CD14-positive monocyte (primary cell): ENCODE measurements at regions not wholly inside any gene's neighbourhood (a gene's known extent, or its start where the extent isn't known, plus 50 kb on each side); places are given as distances from the start of the nearest gene placed in this dataset.

Experiments
- DNase-seq, 3 donors: peaks; one replicate each; pipeline ENCODE4 v3.0.0-alpha.2; 2011 to 2022
- H2AFZ ChIP-seq: 2 replicates; pipeline ENCODE4 v1.6.0; 2012; ENCODE audit warnings: mild to moderate bottlenecking, low read depth, low read length, inconsistent platforms; ENCODE audit not compliant: insufficient read depth, poor library complexity, severe bottlenecking
- H3K27ac ChIP-seq, 2 donors: 1 replicate in 1 of 2; 2 replicates in 1 of 2; pipeline ENCODE4 v1.5.1; 2012 to 2013; ENCODE audit warnings: low read length in 2 of 2, control low read depth in 1 of 2, inconsistent platforms in 1 of 2, low read depth in 1 of 2, mild to moderate bottlenecking in 1 of 2
- H3K27me3 ChIP-seq, 2 donors: one replicate each; pipeline versions ENCODE4 v1.6.0 to v1.6.1; 2011 to 2013; ENCODE audit warnings: low read length in 2 of 2; ENCODE audit not compliant: control insufficient read depth in 2 of 2, insufficient read depth in 2 of 2
- H3K36me3 ChIP-seq, 2 donors: replicated peaks in 1 of 2; 1 replicate in 1 of 2; 2 replicates in 1 of 2; pipeline versions ENCODE4 v1.5.1 to v1.6.1; 2012 to 2013; ENCODE audit warnings: low read length in 2 of 2, control low read depth in 1 of 2, inconsistent platforms in 1 of 2, mild to moderate bottlenecking in 1 of 2; ENCODE audit not compliant: insufficient read depth in 2 of 2, control insufficient read depth in 1 of 2
- H3K4me1 ChIP-seq, 2 donors: 1 replicate in 1 of 2; 2 replicates in 1 of 2; pipeline versions ENCODE4 v1.5.1 to v1.6.1; 2012 to 2013; ENCODE audit warnings: low read length in 2 of 2, control low read depth in 1 of 2, inconsistent platforms in 1 of 2, mild to moderate bottlenecking in 1 of 2, moderate library complexity in 1 of 2; ENCODE audit not compliant: insufficient read depth in 2 of 2, control insufficient read depth in 1 of 2
- H3K4me2 ChIP-seq: replicated peaks from 2 replicates; pipeline ENCODE3; 2012; ENCODE audit warnings: low read length, moderate library complexity, mild to moderate bottlenecking; ENCODE audit not compliant: poor library complexity, severe bottlenecking; ENCODE audit errors: extremely low read depth
- H3K4me3 ChIP-seq, 3 experiments: fragments of 200-600 bp in 1 of 3; sonication (generic) in 1 of 3; replicated peaks in 1 of 3; 1 replicate in 2 of 3; 2 replicates in 1 of 3; pipeline ENCODE4 v1.5.1; 2011 to 2013; ENCODE audit warnings: low read length in 3 of 3, mild to moderate bottlenecking in 3 of 3, control low read depth in 2 of 3, low read depth in 2 of 3, inconsistent platforms in 1 of 3, moderate library complexity in 1 of 3
- H3K79me2 ChIP-seq: 2 replicates; pipeline ENCODE4 v1.6.0; 2012; ENCODE audit warnings: mild to moderate bottlenecking, control low read depth, inconsistent platforms, low read length, moderate library complexity; ENCODE audit not compliant: insufficient read depth
- H3K9ac ChIP-seq: 2 replicates; pipeline ENCODE4 v1.6.0; 2017; ENCODE audit warnings: low read length, mild to moderate bottlenecking; ENCODE audit not compliant: insufficient read depth, poor library complexity, severe bottlenecking
- H3K9me3 ChIP-seq, 2 donors: replicated peaks in 1 of 2; 1 replicate in 1 of 2; 2 replicates in 1 of 2; pipeline versions ENCODE4 v1.5.1 to v1.6.1; 2012 to 2013; ENCODE audit warnings: low read length in 2 of 2, control low read depth in 1 of 2; ENCODE audit not compliant: control insufficient read depth in 1 of 2, insufficient read depth in 1 of 2
- H4K20me1 ChIP-seq: 2 replicates; pipeline ENCODE4 v1.6.0; 2012; ENCODE audit warnings: mild to moderate bottlenecking, low read length, control low read depth, moderate library complexity; ENCODE audit not compliant: insufficient read depth
- H3K27ac Mint-ChIP-seq, 7 donors: one replicate each; pipeline ENCODE4 v1.8.0; 2020; ENCODE audit warnings: mild to moderate bottlenecking in 7 of 7, mixed read lengths in 7 of 7, moderate library complexity in 6 of 7, inconsistent platforms in 2 of 7
- H3K27me3 Mint-ChIP-seq, 3 donors: one replicate each; pipeline ENCODE4 v1.8.0; 2021 to 2022; ENCODE audit warnings: low read depth in 3 of 3, mild to moderate bottlenecking in 3 of 3, mixed read lengths in 3 of 3, moderate library complexity in 3 of 3, inconsistent platforms in 1 of 3
- H3K36me3 Mint-ChIP-seq, 2 donors: one replicate each; pipeline ENCODE4 v1.8.0; 2020; ENCODE audit warnings: mixed read lengths in 2 of 2, inconsistent platforms in 1 of 2, mild to moderate bottlenecking in 1 of 2
- H3K4me1 Mint-ChIP-seq: one replicate; pipeline ENCODE4 v1.8.0; 2020; ENCODE audit warnings: mild to moderate bottlenecking, mixed read lengths
- H3K4me3 Mint-ChIP-seq, 2 donors: one replicate each; pipeline ENCODE4 v1.8.0; 2020; ENCODE audit warnings: mild to moderate bottlenecking in 2 of 2, mixed read lengths in 2 of 2, moderate library complexity in 1 of 2
- H3K9me3 Mint-ChIP-seq, 7 donors: one replicate each; pipeline ENCODE4 v1.8.0; 2020 to 2022; ENCODE audit warnings: mixed read lengths in 7 of 7, mild to moderate bottlenecking in 6 of 7, moderate library complexity in 6 of 7, inconsistent platforms in 2 of 7
- WGBS: methylation state at CpG from one replicate; pipeline ENCODE4 v1.1.5; 2013; ENCODE audit warnings: missing lambda C conversion rate; ENCODE audit not compliant: insufficient coverage; 5-methylcytosine and 5-hydroxymethylcytosine counted together
- intact Hi-C, 2 donors: fragments of 100-400 bp; cut with micrococcal nuclease; formaldehyde crosslinking; loops; one replicate each; pipeline versions ENCODE4 v1.15.0 to v1.15.1; 2023
- TF ChIP-seq, protein P1 (sequence below): fragments of 200-600 bp; IDR thresholded peaks from one replicate; pipeline ENCODE4 v1.8.0; 2022; ENCODE audit warnings: antibody characterized with exemption, mild to moderate bottlenecking

DNA sequence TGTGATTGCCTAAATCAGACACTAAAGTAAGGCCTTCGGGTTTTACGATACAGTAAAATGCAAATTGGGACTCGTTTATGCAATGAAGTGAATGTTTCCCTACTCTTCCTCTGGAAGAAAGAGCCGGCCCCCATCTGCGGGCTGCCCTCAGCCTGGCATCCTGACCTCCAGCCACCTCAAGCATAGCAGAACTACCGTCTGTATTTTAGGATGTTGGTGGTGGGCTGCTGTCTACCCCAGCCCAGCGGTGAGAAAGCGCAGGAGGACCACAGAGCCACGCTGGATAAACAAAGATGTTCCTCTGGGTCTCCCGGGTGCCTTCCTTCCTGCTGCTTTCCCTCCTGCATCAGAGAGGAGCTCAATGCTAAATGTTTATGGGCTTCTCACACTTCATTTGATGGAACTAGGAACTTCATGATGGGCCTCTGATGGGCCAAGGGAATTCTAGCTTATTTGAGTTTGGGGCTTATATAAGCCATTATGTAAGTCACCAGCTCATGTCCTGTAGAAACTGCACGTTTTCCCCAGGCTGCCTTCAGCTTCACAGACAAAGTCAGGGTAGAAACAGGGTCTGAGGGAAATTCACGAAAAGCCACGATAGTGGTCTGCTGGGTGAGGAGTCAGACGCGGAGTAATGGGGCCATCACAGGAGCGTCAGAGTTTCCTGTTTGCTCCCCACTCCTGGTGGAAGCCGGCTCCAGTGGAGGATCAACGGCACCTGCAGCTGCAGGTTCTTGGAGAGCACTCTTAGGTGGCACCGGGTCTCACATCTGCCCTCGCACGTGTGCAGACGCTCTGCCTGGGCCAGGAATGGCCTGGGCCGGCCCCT lies 287.4 kb downstream of the BRD1 start:
- no peak for DNase-seq
- Histone ChIP-seq H3K79me2 (no peaks in the 10 kb centered on the region), H3K4me3 (no peak overlapping the region), H4K20me1 (no peaks in the 10 kb centered on the region), H3K27ac (no peak overlapping the region), H3K27me3 (no peaks in the 10 kb centered on the region), H2AFZ (no peak overlapping the region), H3K9ac (no peak overlapping the region), H3K36me3 (no peaks in the 10 kb centered on the region), H3K4me1 (no peaks in the 10 kb centered on the region), H3K9me3 (peaks cover 0 to 5% of the 10 kb centered on the region in 2 donors), H3K4me2 (no peak overlapping the region)
- Mint-ChIP-seq H3K36me3 (peaks cover 3 to 18% of the 10 kb centered on the region in 2 donors), H3K27me3 (no peaks in the 10 kb centered on the region), H3K27ac (no peak overlapping the region), H3K9me3 (peaks cover 0 to 4% (median 2%) of the 10 kb centered on the region in 7 donors), H3K4me1 (no peaks in the 10 kb centered on the region), H3K4me3 (no peak overlapping the region)
- TF ChIP-seq, protein P1, sequence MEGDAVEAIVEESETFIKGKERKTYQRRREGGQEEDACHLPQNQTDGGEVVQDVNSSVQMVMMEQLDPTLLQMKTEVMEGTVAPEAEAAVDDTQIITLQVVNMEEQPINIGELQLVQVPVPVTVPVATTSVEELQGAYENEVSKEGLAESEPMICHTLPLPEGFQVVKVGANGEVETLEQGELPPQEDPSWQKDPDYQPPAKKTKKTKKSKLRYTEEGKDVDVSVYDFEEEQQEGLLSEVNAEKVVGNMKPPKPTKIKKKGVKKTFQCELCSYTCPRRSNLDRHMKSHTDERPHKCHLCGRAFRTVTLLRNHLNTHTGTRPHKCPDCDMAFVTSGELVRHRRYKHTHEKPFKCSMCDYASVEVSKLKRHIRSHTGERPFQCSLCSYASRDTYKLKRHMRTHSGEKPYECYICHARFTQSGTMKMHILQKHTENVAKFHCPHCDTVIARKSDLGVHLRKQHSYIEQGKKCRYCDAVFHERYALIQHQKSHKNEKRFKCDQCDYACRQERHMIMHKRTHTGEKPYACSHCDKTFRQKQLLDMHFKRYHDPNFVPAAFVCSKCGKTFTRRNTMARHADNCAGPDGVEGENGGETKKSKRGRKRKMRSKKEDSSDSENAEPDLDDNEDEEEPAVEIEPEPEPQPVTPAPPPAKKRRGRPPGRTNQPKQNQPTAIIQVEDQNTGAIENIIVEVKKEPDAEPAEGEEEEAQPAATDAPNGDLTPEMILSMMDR, result no peak
- 92% methylated on average over 17 of the region's 23 CpGs for WGBS
- intact Hi-C loops, result no loop called here

DNA sequence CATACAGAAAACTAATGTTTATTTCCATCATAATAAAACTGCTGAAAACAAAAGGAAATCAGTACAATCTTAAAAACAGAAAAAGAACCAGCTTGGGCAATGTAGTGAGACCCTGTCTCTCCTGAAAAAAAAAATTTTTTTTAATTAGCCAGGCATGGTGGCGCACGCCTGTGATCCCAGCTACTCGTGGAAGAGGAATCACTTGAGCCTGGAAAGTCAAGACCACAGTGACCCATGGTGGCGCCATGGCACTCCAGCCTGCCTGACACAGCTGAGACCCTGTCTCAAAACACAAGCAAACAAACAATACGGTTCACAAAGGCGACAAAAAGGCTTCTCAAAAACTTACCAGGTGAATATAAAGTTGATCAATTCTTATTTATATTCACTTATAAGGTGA lies 289.7 kb downstream of the BRD1 start:
- no peak overlapping the region for H3K4me2 ChIP-seq
- H3K27me3 ChIP-seq, result no peaks in the 10 kb centered on the region
- Mint-ChIP-seq H3K9me3 (peaks cover 0 to 3% (median 2%) of the 10 kb centered on the region in 7 donors), H3K4me1 (no peaks in the 10 kb centered on the region), H3K27me3 (peaks cover 0 to 2% (median 0%) of the 10 kb centered on the region in 3 donors), H3K27ac (no peak overlapping the region), H3K4me3 (no peak overlapping the region), H3K36me3 (peaks cover 3 to 12% of the 10 kb centered on the region in 2 donors)
- H4K20me1 ChIP-seq, result no peaks in the 10 kb centered on the region
- H3K79me2 ChIP-seq, result no peaks in the 10 kb centered on the region
- H3K9me3 ChIP-seq, result peaks cover 0 to 5% of the 10 kb centered on the region in 2 donors
- TF ChIP-seq, protein P1, result no peak
- H3K4me3 ChIP-seq, result no peak overlapping the region
- no peak overlapping the region for H2AFZ ChIP-seq
- no peaks in the 10 kb centered on the region for H3K4me1 ChIP-seq
- intact Hi-C loops, result no loop called here
- H3K9ac ChIP-seq, result no peak overlapping the region
- no peak overlapping the region for H3K27ac ChIP-seq
- WGBS, result 90% methylated on average over 3 of the region's 6 CpGs
- DNase-seq, result no peak
- H3K36me3 ChIP-seq, result no peaks in the 10 kb centered on the region
